ENCODE measurements at regions not wholly inside any gene's neighbourhood (a gene's known extent, or its start where the extent isn't known, plus 50 kb on each side); places are given as distances from the start of the nearest gene placed in this dataset.

DNA sequence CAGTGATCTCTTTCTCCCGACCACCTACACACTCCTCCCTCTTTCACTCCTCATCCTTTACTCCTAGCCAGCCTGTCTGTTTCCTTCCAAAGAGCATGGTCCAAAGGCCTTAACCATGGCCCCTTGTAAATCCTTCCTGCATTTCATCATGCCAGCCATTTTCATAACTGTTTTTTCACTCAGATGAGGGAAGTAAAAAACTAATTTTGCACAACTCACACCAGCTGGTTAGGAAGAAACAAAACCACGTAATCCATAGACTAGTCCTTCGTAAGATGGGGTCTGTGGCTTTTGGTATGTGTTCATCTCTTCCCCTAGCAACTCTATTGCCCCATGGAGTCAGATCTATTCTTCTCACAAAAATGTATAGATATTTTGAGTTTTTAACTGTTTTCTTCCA lies 187.8 kb downstream of the SHOX2 start (continued):
- no peak for TF ChIP-seq ZBTB33 (IDR thresholded peaks at IDR 0.05; ENCODE audit: extremely low read depth, insufficient replicate concordance, low read length)
- no peak for TF ChIP-seq JUND (IDR thresholded peaks at IDR 0.05)

GRCh38 chr3:157916672-157917071 lies 189.5 kb downstream of the SHOX2 start:
- no peak for TF ChIP-seq POLR2AphosphoS5 (IDR thresholded peaks at IDR 0.05; ENCODE audit: low read depth, low read length)
- TF ChIP-seq, protein P1, sequence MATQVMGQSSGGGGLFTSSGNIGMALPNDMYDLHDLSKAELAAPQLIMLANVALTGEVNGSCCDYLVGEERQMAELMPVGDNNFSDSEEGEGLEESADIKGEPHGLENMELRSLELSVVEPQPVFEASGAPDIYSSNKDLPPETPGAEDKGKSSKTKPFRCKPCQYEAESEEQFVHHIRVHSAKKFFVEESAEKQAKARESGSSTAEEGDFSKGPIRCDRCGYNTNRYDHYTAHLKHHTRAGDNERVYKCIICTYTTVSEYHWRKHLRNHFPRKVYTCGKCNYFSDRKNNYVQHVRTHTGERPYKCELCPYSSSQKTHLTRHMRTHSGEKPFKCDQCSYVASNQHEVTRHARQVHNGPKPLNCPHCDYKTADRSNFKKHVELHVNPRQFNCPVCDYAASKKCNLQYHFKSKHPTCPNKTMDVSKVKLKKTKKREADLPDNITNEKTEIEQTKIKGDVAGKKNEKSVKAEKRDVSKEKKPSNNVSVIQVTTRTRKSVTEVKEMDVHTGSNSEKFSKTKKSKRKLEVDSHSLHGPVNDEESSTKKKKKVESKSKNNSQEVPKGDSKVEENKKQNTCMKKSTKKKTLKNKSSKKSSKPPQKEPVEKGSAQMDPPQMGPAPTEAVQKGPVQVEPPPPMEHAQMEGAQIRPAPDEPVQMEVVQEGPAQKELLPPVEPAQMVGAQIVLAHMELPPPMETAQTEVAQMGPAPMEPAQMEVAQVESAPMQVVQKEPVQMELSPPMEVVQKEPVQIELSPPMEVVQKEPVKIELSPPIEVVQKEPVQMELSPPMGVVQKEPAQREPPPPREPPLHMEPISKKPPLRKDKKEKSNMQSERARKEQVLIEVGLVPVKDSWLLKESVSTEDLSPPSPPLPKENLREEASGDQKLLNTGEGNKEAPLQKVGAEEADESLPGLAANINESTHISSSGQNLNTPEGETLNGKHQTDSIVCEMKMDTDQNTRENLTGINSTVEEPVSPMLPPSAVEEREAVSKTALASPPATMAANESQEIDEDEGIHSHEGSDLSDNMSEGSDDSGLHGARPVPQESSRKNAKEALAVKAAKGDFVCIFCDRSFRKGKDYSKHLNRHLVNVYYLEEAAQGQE (IDR thresholded peaks at IDR 0.05; ENCODE audit: low read depth): no peak
- no peak for TF ChIP-seq YY1 (IDR thresholded peaks at IDR 0.05; ENCODE audit: extremely low read depth, insufficient replicate concordance, low read depth, low read length)
- TF ChIP-seq ZBTB33 (IDR thresholded peaks at IDR 0.05; ENCODE audit: extremely low read depth, insufficient replicate concordance, low read length): no peak
- no peak for TF ChIP-seq POLR2A (IDR thresholded peaks at IDR 0.05; ENCODE audit: borderline replicate concordance, extremely low read depth, insufficient read depth, insufficient read length)
- TF ChIP-seq SRF (IDR thresholded peaks at IDR 0.05; ENCODE audit: low read depth): no peak
- no peak for TF ChIP-seq EGR1 (IDR thresholded peaks at IDR 0.05; ENCODE audit: low read depth)
- TF ChIP-seq CBX3 (IDR thresholded peaks at IDR 0.05; ENCODE audit: low read depth): no peak
- no peak for TF ChIP-seq RAD21 (IDR thresholded peaks at IDR 0.05; ENCODE audit: low read depth)
- TF ChIP-seq SP1 (IDR thresholded peaks at IDR 0.05; ENCODE audit: low read depth): no peak
- TF ChIP-seq JUND (IDR thresholded peaks at IDR 0.05): no peak
- no peak for TF ChIP-seq CEBPB (IDR thresholded peaks at IDR 0.05; ENCODE audit: low read depth)
- no peak for TF ChIP-seq CTCF (IDR thresholded peaks at IDR 0.05 in 2 of 3, conservative IDR thresholded peaks at IDR 0.05 in 1 of 3; ENCODE audit: borderline replicate concordance in 1 of 3, insufficient read depth in 1 of 3, low read depth in 2 of 3, low read length in 2 of 3)
- ChIA-PET RAD21 (ENCODE audit: low non-redundant PET in 1 of 2, low total read pairs in 2 of 2, uncharacterized antibody in 2 of 2, unreplicated experiment in 2 of 2) (no interaction called here), CTCF (no interaction called here), POLR2A (no interaction called here)
- intact Hi-C loops (cut with micrococcal nuclease): no loop called here
- no peak overlapping the region for H3K27ac ChIP-seq (ENCODE audit: low read depth, low read length)
- no peaks in the 10 kb centered on the region for H3K9me2 ChIP-seq (ENCODE audit: insufficient read depth)
- H3K36me3 ChIP-seq (ENCODE audit: control insufficient read depth in 1 of 2, insufficient read depth in 2 of 2, low read length in 2 of 2): no peaks in the 10 kb centered on the region
- no TSS peak for BruUV-seq (replicated peaks)
- no peaks in the 10 kb centered on the region for H3K4me1 ChIP-seq (ENCODE audit: control insufficient read depth in 1 of 2, insufficient read depth in 2 of 2, low read length in 2 of 2)
- H3K4me3 ChIP-seq (replicated peaks in 1 of 2; ENCODE audit: low read depth in 1 of 2, low read length in 2 of 2): no peak overlapping the region
- DNase-seq (ENCODE audit: low read depth, low spot score) (no peak), ATAC-seq (no peak)
- H3K27me3 ChIP-seq (ENCODE audit: insufficient read depth, low read length): no peaks in the 10 kb centered on the region
- H2AFZ ChIP-seq (ENCODE audit: low read depth, low read length, poor library complexity, severe bottlenecking): no peak overlapping the region
- H3K9ac ChIP-seq (ENCODE audit: low read length): no peak overlapping the region
- H3K4me2 ChIP-seq (ENCODE audit: low read length): no peak overlapping the region
- no peaks in the 10 kb centered on the region for H4K20me1 ChIP-seq (ENCODE audit: insufficient read depth)
- H3K9me3 ChIP-seq (ENCODE audit: control insufficient read depth in 1 of 2, insufficient read depth in 1 of 2, low read depth in 1 of 2, low read length in 2 of 2): no peaks in the 10 kb centered on the region
- no peaks in the 10 kb centered on the region for H3K79me2 ChIP-seq (ENCODE audit: insufficient read depth, low read length)
